ENCODE measurements at regions not wholly inside any gene's neighbourhood (a gene's known extent, or its start where the extent isn't known, plus 50 kb on each side); places are given as distances from the start of the nearest gene placed in this dataset.

- no peak for TF ChIP-seq CTCF (IDR thresholded peaks at IDR 0.05)
- Mint-ChIP-seq H3K9me3 (no peaks in the 10 kb centered on the region), H3K27ac (no peak overlapping the region), H3K36me3 (ENCODE audit: low read depth) (no peaks in the 10 kb centered on the region), H3K4me3 (no peak overlapping the region), H3K4me1 (no peaks in the 10 kb centered on the region), H3K27me3 (no peaks in the 10 kb centered on the region)
- ChIA-PET POLR2A (no interaction called here), CTCF (no interaction called here)
- intact Hi-C loops (cut with micrococcal nuclease), result no loop called here
- no peak for DNase-seq
- no peak for ATAC-seq (ENCODE audit: low read depth)
These were observed 1048.0 kb downstream of the PLA2G4A start for GRCh38 chr1:187876775-187877174.

- H3K36me3 Mint-ChIP-seq (ENCODE audit: low read depth), result no peaks in the 10 kb centered on the region
These were observed 1048.5 kb downstream of the PLA2G4A start for GRCh38 chr1:187877220-187877619.

GRCh38 chr1:187878883-187879282, 1050.1 kb downstream of the PLA2G4A start:
- H3K36me3 Mint-ChIP-seq (ENCODE audit: low read depth), result no peaks in the 10 kb centered on the region
- ChIA-PET POLR2A (no interaction called here), CTCF (no interaction called here)
- H3K9me3 Mint-ChIP-seq, result no peaks in the 10 kb centered on the region
- no peaks in the 10 kb centered on the region for H3K27me3 Mint-ChIP-seq
- intact Hi-C loops (cut with micrococcal nuclease), result no loop called here
- H3K4me3 Mint-ChIP-seq, result no peak overlapping the region
- no peak overlapping the region for H3K27ac Mint-ChIP-seq
- H3K4me1 Mint-ChIP-seq, result no peaks in the 10 kb centered on the region
- DNase-seq (no peak), ATAC-seq (ENCODE audit: low read depth) (no peak)
- TF ChIP-seq CTCF (IDR thresholded peaks at IDR 0.05), result no peak

More at GRCh38 chr1:187877220-187877619, 1048.5 kb downstream of the PLA2G4A start:
- DNase-seq (no peak), ATAC-seq (ENCODE audit: low read depth) (no peak)
- TF ChIP-seq CTCF (IDR thresholded peaks at IDR 0.05), result no peak
- intact Hi-C loops (cut with micrococcal nuclease), result no loop called here
- Mint-ChIP-seq H3K27me3 (no peaks in the 10 kb centered on the region), H3K27ac (no peak overlapping the region), H3K4me1 (no peaks in the 10 kb centered on the region), H3K9me3 (no peaks in the 10 kb centered on the region), H3K4me3 (no peak overlapping the region)
- ChIA-PET CTCF (no interaction called here), POLR2A (no interaction called here)

- no peak for TF ChIP-seq CTCF (IDR thresholded peaks at IDR 0.05)
- no peak for DNase-seq
- no peak for ATAC-seq (ENCODE audit: low read depth)
- no peaks in the 10 kb centered on the region for H3K27me3 Mint-ChIP-seq
- ChIA-PET CTCF (no interaction called here), POLR2A (no interaction called here)
- no peaks in the 10 kb centered on the region for H3K36me3 Mint-ChIP-seq (ENCODE audit: low read depth)
- H3K4me3 Mint-ChIP-seq, result no peak overlapping the region
- H3K9me3 Mint-ChIP-seq, result no peaks in the 10 kb centered on the region
- intact Hi-C loops (cut with micrococcal nuclease), result no loop called here
- no peak overlapping the region for H3K27ac Mint-ChIP-seq
- H3K4me1 Mint-ChIP-seq, result no peaks in the 10 kb centered on the region
These were observed 1054.6 kb downstream of the PLA2G4A start for GRCh38 chr1:187883356-187883755.

- intact Hi-C loops (cut with micrococcal nuclease), result no loop called here
These were observed 1063.4 kb downstream of the PLA2G4A start for GRCh38 chr1:187891993-187892682.

More at GRCh38 chr1:187891993-187892682, 1063.4 kb downstream of the PLA2G4A start:
- H3K27ac Mint-ChIP-seq, result no peak overlapping the region
- no peak overlapping the region for H3K4me3 Mint-ChIP-seq
- H3K27me3 Mint-ChIP-seq, result no peaks in the 10 kb centered on the region
- no peaks in the 10 kb centered on the region for H3K4me1 Mint-ChIP-seq
- ChIA-PET CTCF (no interaction called here), POLR2A (no interaction called here)
- peaks cover 5% of the 10 kb centered on the region for H3K9me3 Mint-ChIP-seq
- no peaks in the 10 kb centered on the region for H3K36me3 Mint-ChIP-seq (ENCODE audit: low read depth)
- ATAC-seq (ENCODE audit: low read depth) (no peak), DNase-seq (no peak)
- no peak for TF ChIP-seq CTCF (IDR thresholded peaks at IDR 0.05)

Measured in activated B cell treated with CpG ODN at 0.5 μM for 24 hours (primary cell).